ENCODE measurements at regions not wholly inside any gene's neighbourhood (a gene's known extent, or its start where the extent isn't known, plus 50 kb on each side); places are given as distances from the start of the nearest gene placed in this dataset.

DNA sequence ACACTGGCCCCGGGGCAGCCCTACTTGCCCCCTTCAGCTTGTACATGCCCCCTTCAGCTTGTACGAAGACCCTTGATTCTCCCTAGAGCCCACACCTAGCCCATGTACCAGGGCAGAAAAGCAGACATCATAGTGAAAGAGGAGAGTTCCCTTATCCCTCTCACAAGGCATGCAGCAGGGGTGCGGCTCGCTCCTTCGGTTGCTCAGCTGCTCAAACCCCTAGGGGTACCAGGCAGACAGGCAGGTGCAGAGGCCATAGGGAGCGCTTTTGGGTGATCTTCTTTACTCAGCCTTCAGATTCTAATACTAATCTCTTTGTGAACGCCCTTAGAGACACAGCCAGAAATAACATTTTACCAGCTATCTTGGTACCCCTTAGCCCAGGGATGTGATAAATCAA lies 286.3 kb downstream of the NPIPA8 start:
- DNase-seq = no peak

GRCh38 chr16:18049547-18050133 lies 286.9 kb downstream of the NPIPA8 start:
- no peak for DNase-seq

DNA sequence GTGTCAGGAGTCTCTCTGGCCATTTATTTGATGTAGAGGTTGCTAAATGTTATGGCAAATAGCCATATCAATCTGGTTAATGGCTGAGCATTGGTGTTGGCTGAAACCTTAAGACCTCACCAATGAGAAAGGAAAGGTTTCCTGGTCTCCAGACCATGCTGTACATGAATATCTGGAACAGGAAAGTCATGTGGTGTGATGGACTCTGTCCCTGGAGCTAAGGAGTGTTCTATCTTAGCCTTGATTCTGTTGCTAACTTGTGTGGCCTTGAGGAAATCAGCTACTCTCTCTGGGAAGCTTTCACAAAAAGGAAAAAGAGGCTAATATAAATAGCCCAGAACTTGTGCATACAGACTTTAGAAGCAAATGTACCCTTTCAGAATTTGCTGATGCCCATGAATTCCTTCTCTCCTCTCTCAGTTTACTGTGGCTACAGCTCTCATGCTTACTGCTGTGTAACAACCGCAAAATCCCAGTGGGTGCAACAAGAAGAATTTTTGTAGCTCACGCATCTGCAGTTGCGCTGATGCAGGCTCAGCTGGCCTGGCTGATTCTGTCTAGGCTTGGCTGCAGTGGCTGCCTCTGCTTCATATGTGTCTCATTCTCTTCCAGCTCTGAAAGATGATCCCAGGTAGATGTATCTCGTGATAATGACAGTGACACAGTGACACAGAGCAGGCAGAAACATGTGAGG lies 287.5 kb downstream of the NPIPA8 start:
- no peak for DNase-seq

- DNase-seq = no peak
Measured at GRCh38 chr16:18047761-18048160, 288.8 kb downstream of the NPIPA8 start.

DNA sequence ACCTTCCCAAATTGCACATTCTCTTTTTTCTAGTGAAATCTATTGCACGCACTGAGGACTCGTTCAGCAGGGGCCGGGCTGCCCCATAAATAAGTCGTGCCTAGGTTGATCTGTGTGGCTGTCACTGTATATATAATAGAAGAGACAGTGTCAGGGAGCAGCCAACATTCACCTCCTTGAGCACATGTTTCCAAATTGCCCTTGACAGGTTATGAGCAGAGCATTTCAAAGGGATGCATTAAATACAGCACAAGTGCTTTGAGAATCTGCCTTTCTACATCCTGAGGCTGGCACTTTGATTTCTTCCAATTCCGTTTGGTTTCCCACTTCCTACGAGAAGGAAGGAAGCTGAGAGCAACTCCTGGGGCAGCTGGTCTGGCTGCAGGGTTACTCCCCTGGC lies 291.2 kb downstream of the NPIPA8 start:
- no peak for DNase-seq

DNA sequence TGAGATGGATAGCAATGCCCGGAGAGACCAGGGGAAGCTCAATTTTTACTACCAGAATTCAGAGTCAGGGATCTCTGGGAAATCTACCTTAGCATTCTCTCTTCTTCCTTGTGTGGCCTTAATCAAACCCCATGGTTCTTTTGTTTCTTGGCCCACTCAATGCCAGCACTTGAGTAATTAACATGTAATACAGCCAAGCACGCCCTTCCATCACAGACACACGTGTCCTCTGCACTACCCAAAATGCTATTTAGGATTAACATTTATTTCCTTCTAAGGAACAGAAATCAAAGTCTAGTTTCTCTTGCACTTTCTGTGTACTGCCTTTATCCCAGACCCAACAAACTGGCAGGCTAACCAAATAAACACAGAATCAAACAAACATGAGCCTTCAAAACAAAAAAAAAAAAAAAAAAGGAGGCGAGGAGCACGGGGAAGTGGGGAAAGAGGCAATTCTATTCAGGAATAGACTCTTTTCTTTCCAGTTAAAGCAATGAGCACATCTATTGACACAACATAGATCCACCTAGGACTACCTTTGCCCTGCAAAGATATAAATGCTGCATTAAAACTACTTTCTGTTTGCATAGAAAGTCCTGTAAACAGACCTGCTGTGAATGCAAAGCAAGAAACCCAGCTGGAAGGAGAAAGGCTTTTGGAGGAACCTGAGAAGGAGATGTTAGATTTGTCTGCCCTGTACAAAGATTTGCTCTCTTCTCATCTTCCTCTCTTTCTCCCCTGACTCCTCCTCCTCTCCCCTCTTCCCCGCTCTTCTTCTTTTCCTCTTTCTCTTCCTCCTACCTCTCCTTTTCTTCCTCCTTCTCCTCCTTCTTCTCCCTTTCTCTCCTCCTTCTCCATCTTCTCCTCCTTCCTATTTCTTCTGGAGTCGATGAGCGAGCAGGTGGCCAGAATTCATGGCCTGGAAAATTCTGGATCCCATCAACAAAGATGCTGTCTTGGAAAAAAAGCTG lies 294.4 kb downstream of the NPIPA8 start:
- DNase-seq = no peak

DNA sequence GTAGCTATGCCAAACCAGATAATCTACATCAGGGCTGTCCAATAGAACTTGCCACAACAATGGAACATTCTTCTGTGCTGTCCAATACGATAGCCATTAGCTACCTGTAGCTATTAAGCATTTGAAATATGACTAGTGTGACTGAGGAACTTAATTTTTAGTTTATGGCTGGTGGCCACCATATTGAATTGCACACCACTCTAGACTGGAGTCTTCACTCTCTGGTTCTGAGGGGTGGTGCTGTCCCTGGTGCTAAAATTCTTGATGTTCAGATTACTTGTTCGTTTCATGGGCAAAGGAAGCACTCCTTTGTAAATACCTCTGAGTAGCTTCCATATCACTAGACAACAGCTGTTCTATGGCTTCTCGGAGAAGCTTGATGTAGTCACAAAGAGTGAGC lies 296.6 kb downstream of the NPIPA8 start:
- no peak for DNase-seq

DNA sequence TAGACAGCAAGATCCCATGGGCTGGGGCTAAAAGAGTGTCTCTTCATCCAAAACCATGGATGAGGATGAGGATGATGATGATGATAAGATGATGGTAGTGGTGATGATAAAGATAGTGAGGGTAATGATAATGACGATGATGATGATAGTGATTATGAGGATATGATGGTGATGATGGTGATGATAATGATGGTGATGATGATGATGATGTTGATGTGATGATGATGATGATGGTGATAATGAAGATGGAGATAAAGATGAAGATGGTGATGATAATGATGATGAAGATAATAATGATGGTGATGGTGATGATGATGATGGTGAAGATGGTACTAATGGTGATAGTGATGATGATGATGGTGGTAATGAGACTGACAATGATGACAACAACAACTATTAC lies 299.5 kb downstream of the NPIPA8 start:
- DNase-seq = no peak

DNA sequence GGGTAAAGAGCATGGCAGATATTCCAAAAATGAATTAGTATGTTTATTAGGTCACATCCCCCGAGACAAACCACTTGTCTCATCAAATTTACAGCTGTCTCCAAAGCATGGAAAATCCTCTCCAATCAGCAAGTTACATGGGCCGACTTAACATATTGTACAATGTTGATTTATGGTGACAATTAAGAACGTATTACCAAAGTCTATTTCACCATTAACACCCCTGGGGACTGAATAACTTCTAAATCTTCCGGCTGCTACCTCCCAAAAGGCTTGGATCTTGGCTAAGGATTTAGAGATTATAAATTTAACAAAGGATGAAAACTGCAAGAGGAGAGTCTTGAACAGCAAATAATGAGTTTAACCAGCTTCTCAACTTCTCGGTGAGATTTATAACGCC lies 311.9 kb downstream of the NPIPA8 start:
- DNase-seq = no peak

- no peak for DNase-seq
Measured at GRCh38 chr16:18018376-18018775, 318.2 kb downstream of the NPIPA8 start.

DNA sequence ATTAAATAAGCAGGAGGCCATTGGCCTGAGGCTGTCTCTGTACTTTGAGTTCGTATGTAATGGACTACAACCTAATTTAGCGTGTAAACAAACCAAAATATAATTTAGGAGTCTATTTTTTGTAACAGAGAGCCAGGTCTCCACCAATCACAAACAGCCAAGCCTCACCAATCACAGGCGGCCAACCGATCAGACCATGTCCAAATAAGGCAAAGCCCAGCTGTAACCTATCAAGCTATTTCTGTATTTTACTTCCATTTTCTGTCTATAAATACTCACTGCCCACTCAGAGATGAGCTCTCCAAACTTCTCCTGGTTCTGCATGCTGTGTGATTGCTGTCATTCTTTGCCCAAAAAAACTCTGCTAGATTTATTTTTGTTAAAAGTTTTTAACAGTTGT lies 322.7 kb downstream of the NPIPA8 start:
- no peak for DNase-seq

DNA sequence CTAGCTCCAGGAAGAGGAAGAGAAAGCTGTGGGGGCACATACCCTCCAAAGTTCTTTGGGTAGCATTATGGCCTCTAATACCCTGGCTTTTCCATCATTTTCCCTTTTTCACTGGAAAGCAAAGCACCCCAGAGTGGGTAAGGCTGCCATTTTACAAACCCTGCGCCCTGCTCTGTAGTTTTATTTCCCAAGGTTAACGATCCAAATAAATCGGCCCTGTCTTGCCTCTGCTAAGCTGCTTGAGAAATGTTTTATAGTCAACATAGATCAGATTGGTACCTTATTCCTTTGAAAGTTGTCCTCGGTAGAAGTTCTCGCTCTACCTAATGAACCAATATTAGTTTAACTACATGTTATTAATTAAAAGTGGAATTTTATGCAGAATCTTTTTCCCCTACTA lies 328.2 kb downstream of the NPIPA8 start:
- DNase-seq = no peak

GRCh38 chr16:18003033-18003432 lies 333.5 kb downstream of the NPIPA8 start:
- DNase-seq = no peak

- DNase-seq = no peak
Measured at GRCh38 chr16:17998996-17999395, 337.5 kb downstream of the NPIPA8 start.

- DNase-seq = no peak
Measured at GRCh38 chr16:17998550-17998949, 338.0 kb downstream of the NPIPA8 start.

GRCh38 chr16:17994027-17994426 lies 342.5 kb downstream of the NPIPA8 start:
- no peak for DNase-seq

- no peak for DNase-seq
Measured at GRCh38 chr16:17992416-17992815, 344.1 kb downstream of the NPIPA8 start.

- no peak for DNase-seq
Measured at GRCh38 chr16:17989255-17989654, 347.3 kb downstream of the NPIPA8 start.

GRCh38 chr16:17988839-17989238 lies 347.7 kb downstream of the NPIPA8 start:
- no peak for DNase-seq

GRCh38 chr16:17986991-17987390 lies 349.5 kb downstream of the NPIPA8 start:
- DNase-seq = no peak

DNA sequence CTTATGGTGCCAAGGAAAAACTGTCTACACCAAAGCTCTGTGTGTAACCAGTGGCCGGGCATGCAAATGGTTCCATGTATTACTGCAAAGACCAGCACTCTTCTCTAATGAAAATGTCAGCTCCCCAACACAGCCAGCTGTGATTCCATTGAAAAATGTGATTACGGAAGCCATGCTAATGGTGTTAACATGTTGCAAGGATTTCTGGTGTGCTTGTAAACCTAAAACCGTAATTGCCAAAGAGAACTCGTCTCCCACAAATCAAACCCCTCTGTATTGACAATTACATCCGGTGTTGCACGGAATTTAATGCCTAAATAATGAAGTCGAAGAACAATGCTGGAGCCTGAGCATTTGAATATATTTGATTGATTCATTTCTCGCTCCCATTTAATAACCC lies 351.7 kb downstream of the NPIPA8 start:
- DNase-seq = no peak

- no peak for DNase-seq
Measured at GRCh38 chr16:17983847-17984639, 352.5 kb downstream of the NPIPA8 start.

DNA sequence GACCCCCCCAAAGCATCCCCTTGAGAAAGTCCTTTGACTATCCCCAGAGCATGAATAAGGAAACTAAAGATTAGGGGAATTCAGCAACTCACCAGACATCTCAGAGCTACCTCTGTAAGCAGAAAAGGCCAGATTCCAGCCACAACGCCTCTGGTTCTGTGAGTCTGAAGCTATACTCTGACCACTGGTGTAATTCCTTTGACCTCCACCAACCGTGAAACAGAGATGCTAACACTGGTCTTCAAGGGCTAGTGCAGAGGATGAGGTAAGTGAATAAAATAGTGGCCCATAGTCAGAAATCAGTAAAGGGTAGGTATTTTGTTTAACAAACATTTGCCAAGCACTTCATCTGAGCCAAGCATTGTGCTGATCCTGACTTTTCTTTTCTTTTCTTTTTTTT lies 353.4 kb downstream of the NPIPA8 start:
- no peak for DNase-seq
